ENCODE measurements at regions not wholly inside any gene's neighbourhood (a gene's known extent, or its start where the extent isn't known, plus 50 kb on each side); places are given as distances from the start of the nearest gene placed in this dataset.

GRCh38 chr21:36239585-36239984 is 80.4 kb upstream of the MORC3 start:
- TF ChIP-seq, protein P1, sequence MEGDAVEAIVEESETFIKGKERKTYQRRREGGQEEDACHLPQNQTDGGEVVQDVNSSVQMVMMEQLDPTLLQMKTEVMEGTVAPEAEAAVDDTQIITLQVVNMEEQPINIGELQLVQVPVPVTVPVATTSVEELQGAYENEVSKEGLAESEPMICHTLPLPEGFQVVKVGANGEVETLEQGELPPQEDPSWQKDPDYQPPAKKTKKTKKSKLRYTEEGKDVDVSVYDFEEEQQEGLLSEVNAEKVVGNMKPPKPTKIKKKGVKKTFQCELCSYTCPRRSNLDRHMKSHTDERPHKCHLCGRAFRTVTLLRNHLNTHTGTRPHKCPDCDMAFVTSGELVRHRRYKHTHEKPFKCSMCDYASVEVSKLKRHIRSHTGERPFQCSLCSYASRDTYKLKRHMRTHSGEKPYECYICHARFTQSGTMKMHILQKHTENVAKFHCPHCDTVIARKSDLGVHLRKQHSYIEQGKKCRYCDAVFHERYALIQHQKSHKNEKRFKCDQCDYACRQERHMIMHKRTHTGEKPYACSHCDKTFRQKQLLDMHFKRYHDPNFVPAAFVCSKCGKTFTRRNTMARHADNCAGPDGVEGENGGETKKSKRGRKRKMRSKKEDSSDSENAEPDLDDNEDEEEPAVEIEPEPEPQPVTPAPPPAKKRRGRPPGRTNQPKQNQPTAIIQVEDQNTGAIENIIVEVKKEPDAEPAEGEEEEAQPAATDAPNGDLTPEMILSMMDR (IDR thresholded peaks at IDR 0.05; ENCODE audit: low read depth, low read length), result no peak
- no peak for TF ChIP-seq EZH2phosphoT487 (IDR thresholded peaks at IDR 0.05; ENCODE audit: low read depth)

All from OCI-LY3 (cell line).